Loucy (cell line): ENCODE measurements at regions not wholly inside any gene's neighbourhood (a gene's known extent, or its start where the extent isn't known, plus 50 kb on each side); places are given as distances from the start of the nearest gene placed in this dataset.

Experiments
- H2AFZ ChIP-seq: fragments of 200-600 bp; sonication (generic); 2 replicates; pipeline ENCODE4 v1.6.0; 2016; ENCODE audit warnings: antibody characterized with exemption, mild to moderate bottlenecking, low read length, moderate library complexity
- H3F3A ChIP-seq: fragments of 200-600 bp; 2 replicates; pipeline ENCODE4 v1.6.0; 2016; ENCODE audit warnings: antibody characterized with exemption, low read depth, mild to moderate bottlenecking
- H3K27me3 ChIP-seq: fragments of 200-600 bp; sonication (generic); 2 replicates; pipeline ENCODE4 v1.6.1; 2014; ENCODE audit warnings: low read length, mild to moderate bottlenecking; ENCODE audit not compliant: insufficient read depth, poor library complexity, severe bottlenecking
- H3K36me3 ChIP-seq: fragments of 200-600 bp; sonication (generic); 2 replicates; pipeline ENCODE4 v1.6.1; 2016; ENCODE audit warnings: low read length; ENCODE audit not compliant: insufficient read depth
- H3K4me1 ChIP-seq: fragments of 200-600 bp; sonication (generic); 2 replicates; pipeline ENCODE4 v1.5.1; 2014; ENCODE audit warnings: low read length, mild to moderate bottlenecking; ENCODE audit not compliant: insufficient read depth, poor library complexity, severe bottlenecking
- H3K4me2 ChIP-seq: fragments of 200-600 bp; sonication (generic); 2 replicates; pipeline ENCODE4 v1.6.0; 2014; ENCODE audit warnings: antibody characterized with exemption, low read length, low read depth, mild to moderate bottlenecking; ENCODE audit not compliant: poor library complexity, severe bottlenecking
- H3K4me3 ChIP-seq: fragments of 200-600 bp; sonication (generic); 2 replicates; pipeline ENCODE4 v1.5.1; 2014; ENCODE audit warnings: low read length, mild to moderate bottlenecking, mixed read lengths; ENCODE audit not compliant: poor library complexity, severe bottlenecking
- H3K79me2 ChIP-seq: fragments of 200-600 bp; sonication (generic); 2 replicates; pipeline ENCODE4 v1.6.1; 2014; ENCODE audit warnings: low read length; ENCODE audit not compliant: insufficient read depth
- H3K9ac ChIP-seq: fragments of 200-600 bp; sonication (generic); 2 replicates; pipeline ENCODE4 v1.6.0; 2014; ENCODE audit warnings: mild to moderate bottlenecking, low read depth, low read length, moderate library complexity; ENCODE audit not compliant: poor library complexity, severe bottlenecking
- H3K9me2 ChIP-seq: fragments of 200-600 bp; sonication (generic); replicated peaks from 2 replicates; pipeline ENCODE4 v1.6.1; 2016; ENCODE audit warnings: low read depth, low read length, mixed read lengths
- H3K9me3 ChIP-seq: fragments of 200-600 bp; sonication (generic); 2 replicates; pipeline ENCODE4 v1.6.1; 2014; ENCODE audit warnings: mild to moderate bottlenecking, antibody characterized with exemption, low read length, low read depth; ENCODE audit not compliant: insufficient read depth
- H4K20me1 ChIP-seq: fragments of 200-600 bp; sonication (generic); 2 replicates; pipeline ENCODE4 v1.6.0; 2014; ENCODE audit warnings: antibody characterized with exemption, low read length, mild to moderate bottlenecking; ENCODE audit not compliant: insufficient read depth, poor library complexity, severe bottlenecking
- EZH2phosphoT487 ChIP-seq: fragments of 200-600 bp; IDR thresholded peaks from 2 replicates; pipeline ENCODE4 v1.6.1; 2018; ENCODE audit warnings: antibody characterized with exemption, mild to moderate bottlenecking, moderate library complexity, borderline replicate concordance
- TF ChIP-seq, protein P1 (sequence below): fragments of 200-600 bp; sonication (generic); conservative IDR thresholded peaks from 2 replicates; pipeline ENCODE4 v1.5.1; 2014; ENCODE audit warnings: mild to moderate bottlenecking, antibody characterized with exemption, low read length

- Histone ChIP-seq H4K20me1 (no peaks in the 10 kb centered on the region), H3K9ac (no peak overlapping the region), H3K79me2 (no peaks in the 10 kb centered on the region), H3K4me2 (no peak overlapping the region), H3K4me1 (no peaks in the 10 kb centered on the region), H3K9me2 (0 out of 2 replicates have a peak, but pooled peaks cover under 1% of the 10 kb centered on the region), H3K36me3 (no peaks in the 10 kb centered on the region), H2AFZ (no peak overlapping the region), H3K9me3 (no peaks in the 10 kb centered on the region), H3F3A (no peaks in the 10 kb centered on the region), H3K4me3 (no peak overlapping the region), H3K27me3 (no peaks in the 10 kb centered on the region)
- TF ChIP-seq EZH2phosphoT487: no peak
- TF ChIP-seq, protein P1, sequence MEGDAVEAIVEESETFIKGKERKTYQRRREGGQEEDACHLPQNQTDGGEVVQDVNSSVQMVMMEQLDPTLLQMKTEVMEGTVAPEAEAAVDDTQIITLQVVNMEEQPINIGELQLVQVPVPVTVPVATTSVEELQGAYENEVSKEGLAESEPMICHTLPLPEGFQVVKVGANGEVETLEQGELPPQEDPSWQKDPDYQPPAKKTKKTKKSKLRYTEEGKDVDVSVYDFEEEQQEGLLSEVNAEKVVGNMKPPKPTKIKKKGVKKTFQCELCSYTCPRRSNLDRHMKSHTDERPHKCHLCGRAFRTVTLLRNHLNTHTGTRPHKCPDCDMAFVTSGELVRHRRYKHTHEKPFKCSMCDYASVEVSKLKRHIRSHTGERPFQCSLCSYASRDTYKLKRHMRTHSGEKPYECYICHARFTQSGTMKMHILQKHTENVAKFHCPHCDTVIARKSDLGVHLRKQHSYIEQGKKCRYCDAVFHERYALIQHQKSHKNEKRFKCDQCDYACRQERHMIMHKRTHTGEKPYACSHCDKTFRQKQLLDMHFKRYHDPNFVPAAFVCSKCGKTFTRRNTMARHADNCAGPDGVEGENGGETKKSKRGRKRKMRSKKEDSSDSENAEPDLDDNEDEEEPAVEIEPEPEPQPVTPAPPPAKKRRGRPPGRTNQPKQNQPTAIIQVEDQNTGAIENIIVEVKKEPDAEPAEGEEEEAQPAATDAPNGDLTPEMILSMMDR: no peak
These were observed 119.5 kb downstream of the SEC23IP start for GRCh38 chr10:120012131-120012400.

- TF ChIP-seq EZH2phosphoT487: no peak
- TF ChIP-seq, protein P1: no peak
- H3K4me2 ChIP-seq: no peak overlapping the region
- H2AFZ ChIP-seq: no peak overlapping the region
- no peaks in the 10 kb centered on the region for H3K4me1 ChIP-seq
- no peaks in the 10 kb centered on the region for H3K27me3 ChIP-seq
- no peak overlapping the region for H3K4me3 ChIP-seq
- no peaks in the 10 kb centered on the region for H3K9me3 ChIP-seq
- H3K79me2 ChIP-seq: no peaks in the 10 kb centered on the region
- H3K9ac ChIP-seq: no peak overlapping the region
- H4K20me1 ChIP-seq: no peaks in the 10 kb centered on the region
- no peaks in the 10 kb centered on the region for H3K36me3 ChIP-seq
- H3K9me2 ChIP-seq: no peaks in the 10 kb centered on the region
- no peaks in the 10 kb centered on the region for H3F3A ChIP-seq
These were observed 120.0 kb downstream of the SEC23IP start for GRCh38 chr10:120012566-120012965.

DNA sequence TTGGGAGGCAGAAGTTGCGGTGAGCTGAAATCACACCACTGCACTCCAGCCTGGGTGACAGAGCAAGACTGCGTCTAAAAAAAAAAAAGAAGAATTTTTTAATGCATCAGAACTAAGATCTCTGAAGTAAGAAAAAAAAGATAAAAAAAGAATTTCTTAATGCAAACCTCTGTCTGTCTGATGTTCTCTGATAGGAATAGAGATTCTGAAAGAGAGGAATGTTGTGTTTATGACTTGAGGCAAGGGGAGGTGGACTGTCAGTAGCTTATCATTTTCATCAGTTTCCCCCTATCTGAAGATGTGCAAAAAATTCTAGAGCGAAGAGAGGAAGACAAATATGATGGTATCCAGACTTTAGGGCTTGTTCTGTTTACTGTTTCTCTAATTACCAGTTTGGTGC is 121.5 kb downstream of the SEC23IP start:
- Histone ChIP-seq H3K4me3 (no peak overlapping the region), H4K20me1 (no peaks in the 10 kb centered on the region), H3K9ac (no peak overlapping the region), H3K27me3 (no peaks in the 10 kb centered on the region), H3K4me2 (no peak overlapping the region), H3F3A (no peaks in the 10 kb centered on the region), H2AFZ (no peak overlapping the region), H3K4me1 (no peaks in the 10 kb centered on the region), H3K9me2 (no peaks in the 10 kb centered on the region), H3K9me3 (no peaks in the 10 kb centered on the region), H3K79me2 (no peaks in the 10 kb centered on the region), H3K36me3 (no peaks in the 10 kb centered on the region)
- no peak for TF ChIP-seq EZH2phosphoT487
- TF ChIP-seq, protein P1: no peak
